ENCODE measurements at regions not wholly inside any gene's neighbourhood (a gene's known extent, or its start where the extent isn't known, plus 50 kb on each side); places are given as distances from the start of the nearest gene placed in this dataset.
"Not testable (repeated sequence)": the region's sequence is repeated elsewhere in the genome, so short reads cannot be mapped to it uniquely, and the experiment has no call there.

- no peak for DNase-seq (ENCODE audit: low spot score)
Observed at GRCh38 chr7:63045575-63045974, 953.1 kb upstream of the ZNF722 start.

GRCh38 chr7:63046612-63047011 lies 952.0 kb upstream of the ZNF722 start:
- no peak for DNase-seq (ENCODE audit: low spot score)

- no peak for DNase-seq (ENCODE audit: low spot score)
Observed at GRCh38 chr7:63047061-63047460, 951.6 kb upstream of the ZNF722 start.

GRCh38 chr7:63047546-63047945 lies 951.1 kb upstream of the ZNF722 start:
- no peak for DNase-seq (ENCODE audit: low spot score)

- DNase-seq (ENCODE audit: low spot score), result no peak
Observed at GRCh38 chr7:63054191-63054661, 944.4 kb upstream of the ZNF722 start.

GRCh38 chr7:63057265-63057664 lies 941.4 kb upstream of the ZNF722 start:
- no peak for DNase-seq (ENCODE audit: low spot score)

GRCh38 chr7:63060701-63061100 lies 937.9 kb upstream of the ZNF722 start:
- not testable (repeated sequence) for DNase-seq (ENCODE audit: low spot score)

- DNase-seq (ENCODE audit: low spot score), result peak; percentile 3
Observed at GRCh38 chr7:63065684-63066083, 933.0 kb upstream of the ZNF722 start.

GRCh38 chr7:63066235-63066634 lies 932.4 kb upstream of the ZNF722 start:
- DNase-seq (ENCODE audit: low spot score), result peak; percentile 8

GRCh38 chr7:63067897-63068585 lies 930.6 kb upstream of the ZNF722 start:
- DNase-seq (ENCODE audit: low spot score), result no peak

- peak; percentile 10 for DNase-seq (ENCODE audit: low spot score)
Observed at GRCh38 chr7:63070696-63071095, 928.0 kb upstream of the ZNF722 start.

GRCh38 chr7:63071396-63071795 lies 927.3 kb upstream of the ZNF722 start:
- peak; percentile 12 for DNase-seq (ENCODE audit: low spot score)

GRCh38 chr7:63071920-63072319 lies 926.7 kb upstream of the ZNF722 start:
- peak; percentile 3 for DNase-seq (ENCODE audit: low spot score)

GRCh38 chr7:63072806-63073205 lies 925.8 kb upstream of the ZNF722 start:
- DNase-seq (ENCODE audit: low spot score), result peak; percentile 1

GRCh38 chr7:63073286-63073685 lies 925.4 kb upstream of the ZNF722 start:
- peak; percentile 15 for DNase-seq (ENCODE audit: low spot score)

- peak; percentile 28 for DNase-seq (ENCODE audit: low spot score)
Observed at GRCh38 chr7:63073736-63074135, 924.9 kb upstream of the ZNF722 start.

- peak; percentile 19 for DNase-seq (ENCODE audit: low spot score)
Observed at GRCh38 chr7:63077841-63078240, 920.8 kb upstream of the ZNF722 start.

GRCh38 chr7:63080406-63080805 lies 918.2 kb upstream of the ZNF722 start:
- DNase-seq (ENCODE audit: low spot score), result peak; percentile 21

- DNase-seq (ENCODE audit: low spot score), result peak; percentile 6
Observed at GRCh38 chr7:63080831-63081230, 917.8 kb upstream of the ZNF722 start.

GRCh38 chr7:63087575-63088190 lies 911.0 kb upstream of the ZNF722 start:
- no peak for DNase-seq (ENCODE audit: low spot score)

- no peak for DNase-seq (ENCODE audit: low spot score)
Observed at GRCh38 chr7:63092951-63093350, 905.7 kb upstream of the ZNF722 start.

- DNase-seq (ENCODE audit: low spot score), result no peak
Observed at GRCh38 chr7:63093481-63093880, 905.2 kb upstream of the ZNF722 start.

GRCh38 chr7:63096141-63096540 lies 902.5 kb upstream of the ZNF722 start:
- no peak for DNase-seq (ENCODE audit: low spot score)

- DNase-seq (ENCODE audit: low spot score), result no peak
Observed at GRCh38 chr7:63104666-63105065, 894.0 kb upstream of the ZNF722 start.

Measured in ecto neural progenitor cell (in vitro differentiated cells).